ENCODE measurements at regions not wholly inside any gene's neighbourhood (a gene's known extent, or its start where the extent isn't known, plus 50 kb on each side); places are given as distances from the start of the nearest gene placed in this dataset.
A peak's percentile ranks its signal among the peaks of the same experiment; 100 is the strongest.
"Not testable (repeated sequence)": the region's sequence is repeated elsewhere in the genome, so short reads cannot be mapped to it uniquely, and the experiment has no call there.

DNA sequence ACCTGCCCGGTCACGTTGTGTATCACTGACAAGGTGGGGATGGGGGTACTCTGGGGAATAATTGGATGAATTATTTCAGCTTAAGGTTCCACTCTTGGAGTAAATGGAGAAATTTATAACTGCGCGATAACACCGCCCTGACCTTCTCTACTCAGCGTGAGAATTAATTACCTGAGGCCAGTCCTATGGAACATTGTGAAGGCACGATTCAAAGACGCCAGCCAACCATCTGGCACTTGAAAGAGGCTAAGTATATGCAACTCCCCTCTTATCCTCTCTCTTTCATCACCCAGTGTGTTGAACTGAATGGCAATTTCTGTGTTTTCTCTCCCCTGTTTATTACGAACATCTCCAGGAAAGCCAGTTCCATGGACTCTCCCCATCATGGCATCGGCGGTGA lies 235.5 kb upstream of the TUT7 start:
- H3K4me1 ChIP-seq (replicated peaks), result no peaks in the 10 kb centered on the region
- H3K36me3 ChIP-seq, result no peaks in the 10 kb centered on the region
- no peak for DNase-seq (ENCODE audit: low read depth in 1 of 2, low spot score in 2 of 2)
- H3K27me3 ChIP-seq (replicated peaks), result no peaks in the 10 kb centered on the region
- H3K4me3 ChIP-seq, result no peak overlapping the region
- H3K9me3 ChIP-seq (replicated peaks), result no peaks in the 10 kb centered on the region
- H3K27ac ChIP-seq, result no peak overlapping the region

DNA sequence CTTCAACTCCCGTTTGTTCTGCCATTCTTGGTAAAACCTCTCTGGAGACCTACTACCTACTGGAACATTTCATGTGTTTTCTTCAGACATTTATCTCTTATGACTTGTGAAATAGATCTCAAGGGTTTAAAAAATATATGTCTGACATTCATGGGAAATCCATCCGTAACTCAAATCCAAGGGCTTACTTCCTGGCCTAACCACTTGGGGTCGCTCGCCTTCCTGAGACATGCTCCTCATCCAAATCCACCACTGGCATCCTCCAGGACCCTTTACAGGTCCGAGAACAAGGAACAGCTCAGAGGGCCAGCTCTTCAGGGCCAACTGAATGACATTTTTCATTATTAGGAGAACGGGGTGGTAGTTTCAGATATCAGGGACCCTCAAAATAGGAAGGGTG lies 235.1 kb upstream of the TUT7 start:
- H3K27me3 ChIP-seq (replicated peaks), result no peaks in the 10 kb centered on the region
- H3K36me3 ChIP-seq, result no peaks in the 10 kb centered on the region
- no peaks in the 10 kb centered on the region for H3K9me3 ChIP-seq (replicated peaks)
- no peak for DNase-seq (ENCODE audit: low read depth in 1 of 2, low spot score in 2 of 2)
- no peak overlapping the region for H3K27ac ChIP-seq
- no peaks in the 10 kb centered on the region for H3K4me1 ChIP-seq (replicated peaks)
- no peak overlapping the region for H3K4me3 ChIP-seq

DNA sequence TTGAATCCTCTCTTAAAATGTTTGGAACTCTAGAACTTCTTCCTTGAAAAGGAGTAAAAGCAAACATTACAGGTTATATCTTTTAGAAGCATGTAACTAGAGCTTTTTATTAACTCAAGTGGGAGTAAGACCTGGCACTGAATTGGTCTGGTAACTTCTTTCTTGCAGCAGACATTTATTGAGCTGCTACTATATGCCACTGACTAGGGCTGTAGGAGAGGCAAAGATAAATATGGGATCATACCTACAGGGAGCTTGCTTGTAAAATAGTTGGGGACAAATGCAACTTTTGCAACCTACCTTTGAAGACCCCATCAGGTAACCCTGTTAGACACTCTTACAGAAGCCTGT lies 231.9 kb upstream of the TUT7 start:
- no peaks in the 10 kb centered on the region for H3K27me3 ChIP-seq (replicated peaks)
- no peak overlapping the region for H3K27ac ChIP-seq
- DNase-seq (ENCODE audit: low read depth in 1 of 2, low spot score in 2 of 2), result no peak
- H3K36me3 ChIP-seq, result no peaks in the 10 kb centered on the region
- no peak overlapping the region for H3K4me3 ChIP-seq
- H3K4me1 ChIP-seq (replicated peaks), result no peaks in the 10 kb centered on the region
- no peaks in the 10 kb centered on the region for H3K9me3 ChIP-seq (replicated peaks)

DNA sequence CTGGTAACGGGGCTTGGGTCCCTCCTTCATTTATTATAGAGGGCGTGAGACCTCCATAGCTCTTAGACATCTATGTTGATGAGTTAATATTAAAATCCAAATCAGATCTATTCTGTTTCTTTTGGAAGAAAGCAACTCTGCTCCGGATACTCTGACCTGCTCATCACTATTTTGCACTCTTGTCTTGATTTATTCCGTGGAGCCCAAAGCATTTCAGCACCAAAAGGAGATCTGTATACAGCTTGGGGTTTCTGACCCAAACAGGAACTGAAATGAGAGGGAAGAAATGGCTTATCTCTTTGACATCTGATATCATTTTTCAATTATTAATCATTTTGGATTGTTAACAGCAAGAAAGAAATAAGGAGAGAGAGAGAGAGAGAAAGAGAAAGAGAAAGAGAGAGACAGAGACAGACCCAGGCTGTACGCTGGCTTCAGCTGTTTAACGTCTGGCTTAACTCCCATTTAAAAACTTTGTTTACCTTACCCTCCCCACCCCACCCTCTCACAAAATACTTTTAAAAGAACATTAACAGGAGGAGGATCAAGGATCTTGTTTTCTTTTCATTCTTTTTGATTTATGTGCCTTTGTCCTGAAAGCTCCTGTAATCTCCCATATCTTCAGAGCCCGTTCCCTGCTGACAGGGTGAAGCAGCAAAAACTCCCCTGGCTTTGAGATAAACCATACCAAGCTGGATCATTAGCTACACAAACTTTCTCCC lies 231.4 kb upstream of the TUT7 start:
- no peaks in the 10 kb centered on the region for H3K36me3 ChIP-seq
- no peak overlapping the region; the same call in 1 of the 2 replicates for H3K27ac ChIP-seq
- H3K9me3 ChIP-seq (replicated peaks), result no peaks in the 10 kb centered on the region
- no peaks in the 10 kb centered on the region for H3K4me1 ChIP-seq (replicated peaks)
- H3K4me3 ChIP-seq, result no peak overlapping the region; the same call in 1 of the 2 replicates
- DNase-seq (ENCODE audit: low read depth in 1 of 2, low spot score in 2 of 2), result peak in 1 of 2 experiments; percentile 26
- H3K27me3 ChIP-seq (replicated peaks), result no peaks in the 10 kb centered on the region

DNA sequence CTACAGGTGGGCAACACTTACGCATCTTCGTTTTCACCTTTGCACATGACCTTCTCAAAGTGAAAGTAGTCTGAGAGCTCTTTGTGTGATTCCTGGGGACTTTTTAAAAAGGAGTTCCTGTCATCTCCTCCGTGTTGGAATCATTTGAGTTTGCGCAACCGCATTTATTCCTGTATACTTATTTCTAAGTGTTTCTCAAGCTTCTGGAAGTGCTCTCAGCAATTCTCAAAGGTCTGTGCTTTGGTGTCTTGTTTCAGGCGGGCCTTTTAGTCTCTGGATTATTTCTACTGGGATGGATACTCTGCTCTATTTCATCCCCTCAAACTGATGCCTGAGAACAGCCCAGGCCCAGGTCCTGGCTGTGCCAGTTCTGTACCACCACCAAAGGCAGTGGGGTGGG lies 226.5 kb upstream of the TUT7 start:
- Histone ChIP-seq H3K27me3 (replicated peaks) (no peaks in the 10 kb centered on the region), H3K27ac (no peak overlapping the region), H3K36me3 (no peaks in the 10 kb centered on the region), H3K4me1 (replicated peaks) (peaks cover 14% of the 10 kb centered on the region), H3K4me3 (no peak overlapping the region), H3K9me3 (replicated peaks) (no peaks in the 10 kb centered on the region)
- no peak for DNase-seq (ENCODE audit: low read depth in 1 of 2, low spot score in 2 of 2)

DNA sequence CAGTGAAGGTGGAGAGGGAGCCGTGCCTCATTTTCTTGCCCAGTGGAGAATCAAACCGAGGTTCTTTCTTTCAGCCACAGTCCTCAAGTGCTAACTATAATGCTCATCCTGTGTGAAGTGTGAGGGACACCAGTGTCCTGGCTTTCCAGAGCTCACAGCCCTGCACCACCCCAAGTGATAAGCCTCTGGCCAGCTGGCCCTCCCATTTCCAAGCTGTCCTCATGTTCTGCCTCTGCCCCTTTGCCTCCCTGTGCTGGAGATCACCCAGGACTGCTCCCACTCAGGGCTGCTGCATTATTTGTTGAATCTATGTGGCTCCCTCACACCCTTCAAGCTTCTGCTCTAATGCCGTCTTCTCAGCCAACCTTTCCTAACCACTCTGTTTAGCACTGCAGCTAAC lies 224.5 kb upstream of the TUT7 start:
- Histone ChIP-seq H3K27me3 (replicated peaks) (no peaks in the 10 kb centered on the region), H3K36me3 (no peaks in the 10 kb centered on the region), H3K27ac (no peak overlapping the region), H3K4me1 (replicated peaks) (peaks cover 14% of the 10 kb centered on the region), H3K9me3 (replicated peaks) (no peaks in the 10 kb centered on the region), H3K4me3 (no peak overlapping the region)
- DNase-seq (ENCODE audit: low read depth in 1 of 2, low spot score in 2 of 2), result no peak

DNA sequence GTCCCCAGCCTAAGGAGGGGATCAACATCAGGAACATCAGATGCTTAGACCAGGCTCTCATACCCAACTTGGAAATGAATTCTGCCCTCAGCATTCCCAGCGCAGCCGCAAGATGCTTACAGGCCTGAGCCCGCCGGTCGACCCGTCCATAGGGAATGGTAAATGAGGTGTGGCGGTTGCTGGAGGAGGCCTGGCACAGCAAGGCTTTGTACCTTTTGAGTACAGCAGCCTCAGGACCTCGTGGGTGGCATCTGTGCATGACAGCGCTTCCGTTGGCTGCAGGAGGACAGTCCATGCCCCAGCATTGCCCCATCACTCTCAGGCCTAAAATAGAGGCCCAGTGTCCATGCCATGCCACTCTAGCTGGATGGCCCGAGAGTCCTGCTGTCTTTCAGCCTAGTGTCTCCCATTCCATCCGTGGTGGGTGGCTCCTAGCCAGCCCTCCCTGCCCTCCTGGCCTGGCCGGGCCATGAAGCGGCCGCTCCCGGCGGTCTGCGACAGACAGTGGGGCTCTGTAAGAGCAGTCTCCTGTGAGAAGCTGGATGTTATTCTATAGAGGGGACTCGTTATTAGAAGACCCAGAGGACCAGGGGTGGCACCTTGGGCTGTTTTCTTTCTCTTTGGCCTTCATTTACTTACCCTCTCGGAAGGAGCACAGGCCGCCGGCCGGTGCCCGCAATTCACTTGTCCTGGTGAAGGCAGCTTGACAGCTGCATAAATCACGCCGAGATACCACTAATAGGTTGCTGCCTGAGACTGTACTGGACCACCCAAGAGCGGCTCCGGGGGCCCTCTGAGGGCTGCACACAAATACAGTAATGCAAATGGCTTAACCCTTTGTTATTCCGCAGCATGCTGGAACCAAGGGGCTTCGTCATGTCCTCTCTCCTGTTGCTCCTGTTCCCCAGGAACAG lies 223.5 kb upstream of the TUT7 start:
- DNase-seq (ENCODE audit: low read depth in 1 of 2, low spot score in 2 of 2), result peak; percentile 42 to 72
- Histone ChIP-seq H3K27me3 (replicated peaks) (no peaks in the 10 kb centered on the region), H3K36me3 (no peaks in the 10 kb centered on the region), H3K9me3 (replicated peaks) (no peaks in the 10 kb centered on the region), H3K4me1 (replicated peaks) (peaks cover 14% of the 10 kb centered on the region), H3K4me3 (no peak overlapping the region), H3K27ac (no peak overlapping the region)

DNA sequence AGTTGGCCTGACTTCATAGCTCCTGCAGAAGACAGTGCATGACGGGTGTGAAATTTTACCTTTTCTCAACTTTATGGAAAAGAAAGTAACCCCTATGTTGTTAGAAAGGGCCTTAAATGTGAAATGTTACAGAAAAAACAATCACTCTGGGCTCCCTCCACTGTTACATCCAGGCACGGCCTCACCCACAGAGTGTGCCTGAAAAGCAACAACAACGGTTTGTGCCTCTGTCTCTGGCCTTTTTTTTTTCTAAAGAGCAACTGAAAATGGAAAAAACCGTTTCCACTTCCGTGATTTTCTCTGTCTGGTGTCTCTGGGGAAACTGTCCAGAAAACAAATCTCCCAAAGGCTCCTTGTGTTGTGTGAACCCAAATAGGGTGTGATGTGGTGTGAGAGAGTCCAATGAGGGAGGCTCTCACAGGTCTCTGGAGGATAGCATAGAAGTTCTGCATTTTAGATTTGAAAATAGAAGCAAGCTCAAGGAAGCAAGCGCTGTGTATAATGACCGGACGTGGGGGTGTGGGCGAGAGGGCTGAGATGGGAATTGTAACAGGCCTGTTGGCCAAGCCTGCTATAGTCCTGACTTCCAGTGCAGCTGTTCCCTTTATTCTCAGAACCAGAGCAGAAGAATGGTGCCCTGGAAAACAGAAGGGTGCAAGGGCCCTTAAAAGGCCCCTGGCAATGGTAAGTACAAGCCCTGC lies 221.8 kb upstream of the TUT7 start:
- Histone ChIP-seq H3K27ac (no peak overlapping the region), H3K9me3 (replicated peaks) (no peaks in the 10 kb centered on the region)
- no peak for DNase-seq (ENCODE audit: low read depth in 1 of 2, low spot score in 2 of 2)

DNA sequence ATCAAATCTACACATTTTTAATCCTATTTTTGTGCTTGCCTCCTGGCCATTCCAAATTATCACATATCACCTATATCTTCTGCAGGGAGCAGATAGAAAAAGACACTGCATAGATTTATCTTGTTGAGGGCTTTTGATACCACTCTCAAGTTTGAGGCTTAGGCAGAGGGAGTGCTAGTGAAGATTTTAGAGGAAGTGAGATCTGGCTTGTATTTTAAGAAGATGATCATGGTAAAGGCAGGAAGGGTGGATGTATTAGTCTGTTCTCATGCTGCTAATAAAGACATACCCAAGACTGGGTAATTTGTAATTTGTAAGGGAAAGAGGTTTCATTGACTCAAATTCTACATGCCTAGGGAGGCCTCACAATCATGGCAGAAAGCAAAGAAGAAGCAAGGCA lies 220.9 kb upstream of the TUT7 start:
- no peaks in the 10 kb centered on the region for H3K36me3 ChIP-seq
- H3K9me3 ChIP-seq (replicated peaks), result no peaks in the 10 kb centered on the region
- no peak for DNase-seq (ENCODE audit: low read depth in 1 of 2, low spot score in 2 of 2)
- no peaks in the 10 kb centered on the region for H3K27me3 ChIP-seq (replicated peaks)
- H3K4me3 ChIP-seq, result no peak overlapping the region
- H3K4me1 ChIP-seq (replicated peaks), result peaks cover 14% of the 10 kb centered on the region
- no peak overlapping the region for H3K27ac ChIP-seq

More for the DNA sequence above, 221.8 kb upstream of the TUT7 start:
- no peaks in the 10 kb centered on the region for H3K36me3 ChIP-seq
- no peaks in the 10 kb centered on the region for H3K27me3 ChIP-seq (replicated peaks)
- H3K4me1 ChIP-seq (replicated peaks), result peaks cover 14% of the 10 kb centered on the region
- H3K4me3 ChIP-seq, result no peak overlapping the region

DNA sequence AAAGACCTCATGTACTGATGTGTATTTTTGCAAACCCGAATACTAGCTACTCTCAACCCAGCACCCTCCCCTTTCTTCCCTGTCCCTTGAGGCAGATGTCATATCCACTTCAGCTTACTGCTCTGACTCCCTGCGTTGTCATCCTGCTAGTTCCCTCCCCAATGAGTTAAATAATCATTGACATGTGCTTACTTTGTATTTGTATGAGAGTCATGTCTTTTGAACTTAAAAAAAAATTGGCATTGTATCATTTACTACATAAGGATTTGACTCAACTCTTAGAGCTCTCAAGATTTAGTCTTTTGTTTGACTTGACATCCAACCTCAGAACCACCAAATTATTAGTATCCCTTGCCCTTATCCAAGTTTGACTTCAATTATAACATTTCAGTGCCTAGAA lies 219.7 kb upstream of the TUT7 start:
- DNase-seq (ENCODE audit: low read depth in 1 of 2, low spot score in 2 of 2), result no peak
- peaks cover 14% of the 10 kb centered on the region for H3K4me1 ChIP-seq (replicated peaks)

DNA sequence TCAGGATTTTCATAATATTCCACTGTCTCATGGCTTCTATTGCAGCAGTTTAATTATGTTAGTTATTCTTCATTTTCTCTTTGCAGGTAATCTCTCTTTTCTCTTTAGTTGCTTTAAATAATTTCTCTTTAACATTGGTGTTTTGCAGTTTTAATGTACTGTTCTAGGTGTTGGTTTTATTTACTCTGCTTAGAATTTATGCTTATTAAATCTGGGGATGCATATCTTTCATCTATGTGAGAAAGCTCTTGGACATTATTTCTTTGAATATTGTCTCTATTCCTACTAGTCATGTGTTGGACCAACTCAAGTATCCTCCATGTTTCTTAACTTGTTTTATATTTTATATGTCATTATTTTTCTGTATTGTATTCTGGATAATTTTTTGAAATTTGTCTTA lies 218.7 kb upstream of the TUT7 start:
- no peaks in the 10 kb centered on the region for H3K9me3 ChIP-seq (replicated peaks)
- H3K4me3 ChIP-seq, result no peak overlapping the region
- H3K27me3 ChIP-seq (replicated peaks), result no peaks in the 10 kb centered on the region
- no peak overlapping the region for H3K27ac ChIP-seq
- DNase-seq (ENCODE audit: low read depth in 1 of 2, low spot score in 2 of 2), result no peak
- no peaks in the 10 kb centered on the region for H3K36me3 ChIP-seq
- peaks cover 8% of the 10 kb centered on the region for H3K4me1 ChIP-seq (replicated peaks)

More for the DNA sequence above, 219.7 kb upstream of the TUT7 start:
- Histone ChIP-seq H3K36me3 (no peaks in the 10 kb centered on the region), H3K27ac (no peak overlapping the region), H3K4me3 (no peak overlapping the region), H3K27me3 (replicated peaks) (no peaks in the 10 kb centered on the region), H3K9me3 (replicated peaks) (no peaks in the 10 kb centered on the region)

DNA sequence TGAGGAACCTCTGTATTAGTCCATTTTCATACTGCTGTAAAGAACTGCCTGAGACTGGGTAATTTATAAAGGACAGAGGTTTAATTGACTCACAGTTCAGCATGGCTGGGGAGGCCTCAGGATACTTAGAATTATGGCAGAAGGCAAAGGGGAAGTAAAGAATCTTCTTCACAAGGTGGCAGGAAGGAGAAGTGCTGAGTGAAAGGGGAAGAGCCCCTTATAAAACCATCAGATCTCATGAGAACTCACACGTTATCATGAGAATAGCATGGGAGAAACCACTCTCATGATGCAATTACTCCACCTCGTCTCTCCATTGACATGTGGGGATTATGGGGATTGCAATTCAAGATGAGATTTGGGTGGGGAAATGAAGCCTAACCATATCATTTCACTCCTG lies 211.4 kb upstream of the TUT7 start:
- H3K4me3 ChIP-seq; H3K27ac ChIP-seq; H3K9me3 ChIP-seq (replicated peaks); H3K27me3 ChIP-seq (replicated peaks); H3K36me3 ChIP-seq; DNase-seq (ENCODE audit: low read depth in 1 of 2, low spot score in 2 of 2): not testable (repeated sequence)
- H3K4me1 ChIP-seq (replicated peaks), result peaks cover 11% of the 10 kb centered on the region

DNA sequence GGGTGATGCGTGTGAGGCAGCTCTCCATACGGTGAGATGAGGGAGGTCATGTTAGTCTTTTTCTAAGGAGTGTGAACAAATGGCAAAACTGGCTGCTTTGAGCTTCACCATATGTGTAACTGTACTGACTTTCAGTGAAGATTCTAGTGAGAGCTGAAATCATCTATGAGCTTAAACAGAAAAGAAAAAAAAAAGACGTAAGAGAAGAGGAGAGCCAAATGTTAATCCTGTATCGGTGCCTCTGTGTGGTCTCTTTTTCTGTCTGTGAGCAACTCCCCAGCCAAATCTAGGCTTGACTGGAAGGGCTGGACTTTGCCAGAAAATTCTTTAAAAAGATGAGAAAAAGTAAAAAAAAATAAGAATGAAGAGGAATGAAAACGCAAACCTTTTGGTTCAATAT lies 209.7 kb upstream of the TUT7 start:
- no peaks in the 10 kb centered on the region for H3K9me3 ChIP-seq (replicated peaks)
- H3K36me3 ChIP-seq, result no peaks in the 10 kb centered on the region
- no peaks in the 10 kb centered on the region for H3K27me3 ChIP-seq (replicated peaks)
- no peak overlapping the region for H3K27ac ChIP-seq
- DNase-seq (ENCODE audit: low read depth in 1 of 2, low spot score in 2 of 2), result no peak
- peaks cover 11% of the 10 kb centered on the region for H3K4me1 ChIP-seq (replicated peaks)
- H3K4me3 ChIP-seq, result no peak overlapping the region

DNA sequence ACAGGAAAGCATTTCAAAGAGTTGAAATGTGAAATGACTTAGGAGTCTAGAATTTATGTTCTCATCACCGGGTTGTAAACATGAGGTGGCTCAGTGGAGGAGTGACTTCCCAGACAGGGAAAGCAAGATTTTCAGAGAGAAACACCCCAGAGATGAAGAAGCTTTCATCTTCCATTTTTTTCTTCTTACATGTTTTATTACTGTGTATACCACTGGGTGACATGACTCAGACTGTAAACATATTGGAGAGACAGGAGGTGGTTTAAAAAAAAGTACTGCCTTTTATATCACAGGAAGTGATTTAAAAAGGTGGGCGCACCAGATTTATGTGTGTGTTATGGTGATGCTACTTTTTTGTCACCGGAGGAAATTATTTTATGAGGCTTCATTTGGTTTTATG lies 209.1 kb upstream of the TUT7 start:
- Histone ChIP-seq H3K36me3 (no peaks in the 10 kb centered on the region), H3K4me1 (replicated peaks) (peaks cover 11% of the 10 kb centered on the region), H3K27me3 (replicated peaks) (no peaks in the 10 kb centered on the region), H3K4me3 (no peak overlapping the region), H3K9me3 (replicated peaks) (no peaks in the 10 kb centered on the region), H3K27ac (no peak overlapping the region)
- DNase-seq (ENCODE audit: low read depth in 1 of 2, low spot score in 2 of 2), result peak in 1 of 2 experiments; percentile 34
